ENCODE measurements at regions not wholly inside any gene's neighbourhood (a gene's known extent, or its start where the extent isn't known, plus 50 kb on each side); places are given as distances from the start of the nearest gene placed in this dataset.
"Not testable (repeated sequence)": the region's sequence is repeated elsewhere in the genome, so short reads cannot be mapped to it uniquely, and the experiment has no call there.

GRCh38 chr2:16750175-16750924, 84.7 kb upstream of the CYRIA start (continued):
- TF ChIP-seq EZH2 (IDR thresholded peaks at IDR 0.05; ENCODE audit: borderline replicate concordance, control insufficient read depth, low read depth, low read length): no peak
- no peak for TF ChIP-seq MAX (IDR thresholded peaks at IDR 0.05; ENCODE audit: low read depth, low read length)
- TF ChIP-seq RAD21 (IDR thresholded peaks at IDR 0.05; ENCODE audit: insufficient read depth, low read depth, low read length): no peak
- no peak for TF ChIP-seq TBL1XR1 (IDR thresholded peaks at IDR 0.05; ENCODE audit: low read depth, low read length)
- no peak for TF ChIP-seq SUPT20H (IDR thresholded peaks at IDR 0.05; ENCODE audit: borderline replicate concordance, control insufficient read depth, low read depth, low read length)
- no peak for TF ChIP-seq ZSCAN29 (IDR thresholded peaks at IDR 0.05)
- no peak for TF ChIP-seq RFX5 (IDR thresholded peaks at IDR 0.05; ENCODE audit: low read depth, low read length)
- TF ChIP-seq GABPA (IDR thresholded peaks at IDR 0.05; ENCODE audit: low read depth): no peak
- TF ChIP-seq SPI1 (IDR thresholded peaks at IDR 0.05; ENCODE audit: borderline replicate concordance, insufficient read depth, low read depth, low read length): no peak

- intact Hi-C loops (cut with micrococcal nuclease; ENCODE audit: unreplicated experiment); RAD21 ChIA-PET (ENCODE audit: unreplicated experiment); H3K27me3 ChIP-seq (replicated peaks in 1 of 2; ENCODE audit: control insufficient read depth in 2 of 2, insufficient read depth in 2 of 2, low read length in 1 of 2); DNase-seq (ENCODE audit: low read depth, low spot score); CTCF ChIA-PET; H3K36me3 ChIP-seq (ENCODE audit: control insufficient read depth in 2 of 2, insufficient read depth in 2 of 2, low read length in 1 of 2); H3K79me2 ChIP-seq (ENCODE audit: control insufficient read depth, insufficient read depth, low read length); H4K20me1 ChIP-seq (ENCODE audit: control insufficient read depth, insufficient read depth); POLR2A ChIA-PET; H3K4me2 ChIP-seq (ENCODE audit: control insufficient read depth, insufficient read depth); H3K4me1 ChIP-seq (ENCODE audit: control insufficient read depth, insufficient read depth, low read length); BruUV-seq (replicated peaks); H3K9me3 ChIP-seq (replicated peaks; ENCODE audit: control insufficient read depth, insufficient read depth, low read length); H3K27ac ChIP-seq (ENCODE audit: control insufficient read depth, insufficient read depth); H3K4me3 ChIP-seq; ATAC-seq; in situ Hi-C loops (cut with MboI); H3K9ac ChIP-seq (ENCODE audit: control insufficient read depth, insufficient read depth, low read length); H2AFZ ChIP-seq (ENCODE audit: control insufficient read depth, low read depth, low read length); FAIRE-seq: not testable (repeated sequence)
- SMC1A ChIA-PET (ENCODE audit: uncharacterized antibody, unreplicated experiment): interaction anchor here (1.4 kb wide), 1 partner anchor 134 kb away, joined by 3 read pairs; no protein-coding TSS in a partner anchor
- 0% methylated on average over 1 of the region's 1 CpG for WGBS (ENCODE audit: insufficient coverage, insufficient replicate concordance, low lambda C conversion rate, missing lambda C conversion rate)
These were observed 83.1 kb upstream of the CYRIA start for GRCh38 chr2:16748511-16749266.
